ENCODE measurements at regions not wholly inside any gene's neighbourhood (a gene's known extent, or its start where the extent isn't known, plus 50 kb on each side); places are given as distances from the start of the nearest gene placed in this dataset.

DNA sequence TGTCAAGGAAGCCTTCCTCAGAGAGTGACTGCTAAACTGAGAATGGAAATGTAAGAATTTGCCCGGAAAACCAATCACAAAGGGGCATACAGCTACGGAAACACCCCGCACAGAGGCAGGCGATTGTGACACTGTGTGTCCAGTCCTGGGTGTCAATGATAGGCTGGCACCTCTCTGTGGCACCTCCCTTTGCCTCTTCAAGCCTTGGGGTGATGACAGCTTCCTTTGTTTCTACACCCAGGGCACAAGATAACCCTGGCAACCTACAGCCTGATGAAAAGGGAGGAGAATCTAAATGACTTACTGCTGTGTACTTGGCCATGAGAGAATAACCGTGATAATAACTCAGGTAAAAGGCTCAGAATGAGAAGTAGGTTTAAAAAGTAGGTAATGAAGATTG, 93.6 kb upstream of the SSTR4 start:
- TF ChIP-seq HOXA7 (CRISPR knock-in tag; IDR thresholded peaks at IDR 0.05), result no peak
- TF ChIP-seq ZNF235 (CRISPR knock-in tag; IDR thresholded peaks at IDR 0.05; ENCODE audit: borderline replicate concordance), result no peak
- TF ChIP-seq, protein P1, sequence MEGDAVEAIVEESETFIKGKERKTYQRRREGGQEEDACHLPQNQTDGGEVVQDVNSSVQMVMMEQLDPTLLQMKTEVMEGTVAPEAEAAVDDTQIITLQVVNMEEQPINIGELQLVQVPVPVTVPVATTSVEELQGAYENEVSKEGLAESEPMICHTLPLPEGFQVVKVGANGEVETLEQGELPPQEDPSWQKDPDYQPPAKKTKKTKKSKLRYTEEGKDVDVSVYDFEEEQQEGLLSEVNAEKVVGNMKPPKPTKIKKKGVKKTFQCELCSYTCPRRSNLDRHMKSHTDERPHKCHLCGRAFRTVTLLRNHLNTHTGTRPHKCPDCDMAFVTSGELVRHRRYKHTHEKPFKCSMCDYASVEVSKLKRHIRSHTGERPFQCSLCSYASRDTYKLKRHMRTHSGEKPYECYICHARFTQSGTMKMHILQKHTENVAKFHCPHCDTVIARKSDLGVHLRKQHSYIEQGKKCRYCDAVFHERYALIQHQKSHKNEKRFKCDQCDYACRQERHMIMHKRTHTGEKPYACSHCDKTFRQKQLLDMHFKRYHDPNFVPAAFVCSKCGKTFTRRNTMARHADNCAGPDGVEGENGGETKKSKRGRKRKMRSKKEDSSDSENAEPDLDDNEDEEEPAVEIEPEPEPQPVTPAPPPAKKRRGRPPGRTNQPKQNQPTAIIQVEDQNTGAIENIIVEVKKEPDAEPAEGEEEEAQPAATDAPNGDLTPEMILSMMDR (CRISPR knock-in tag; IDR thresholded peaks at IDR 0.05), result no peak
- no peak for TF ChIP-seq RNF2 (conservative IDR thresholded peaks at IDR 0.05; ENCODE audit: low read depth)
- TF ChIP-seq ZNF713 (CRISPR knock-in tag; IDR thresholded peaks at IDR 0.05), result no peak
- TF ChIP-seq MTA1 (CRISPR knock-in tag; IDR thresholded peaks at IDR 0.05; ENCODE audit: borderline replicate concordance), result no peak
- TF ChIP-seq, protein P2, sequence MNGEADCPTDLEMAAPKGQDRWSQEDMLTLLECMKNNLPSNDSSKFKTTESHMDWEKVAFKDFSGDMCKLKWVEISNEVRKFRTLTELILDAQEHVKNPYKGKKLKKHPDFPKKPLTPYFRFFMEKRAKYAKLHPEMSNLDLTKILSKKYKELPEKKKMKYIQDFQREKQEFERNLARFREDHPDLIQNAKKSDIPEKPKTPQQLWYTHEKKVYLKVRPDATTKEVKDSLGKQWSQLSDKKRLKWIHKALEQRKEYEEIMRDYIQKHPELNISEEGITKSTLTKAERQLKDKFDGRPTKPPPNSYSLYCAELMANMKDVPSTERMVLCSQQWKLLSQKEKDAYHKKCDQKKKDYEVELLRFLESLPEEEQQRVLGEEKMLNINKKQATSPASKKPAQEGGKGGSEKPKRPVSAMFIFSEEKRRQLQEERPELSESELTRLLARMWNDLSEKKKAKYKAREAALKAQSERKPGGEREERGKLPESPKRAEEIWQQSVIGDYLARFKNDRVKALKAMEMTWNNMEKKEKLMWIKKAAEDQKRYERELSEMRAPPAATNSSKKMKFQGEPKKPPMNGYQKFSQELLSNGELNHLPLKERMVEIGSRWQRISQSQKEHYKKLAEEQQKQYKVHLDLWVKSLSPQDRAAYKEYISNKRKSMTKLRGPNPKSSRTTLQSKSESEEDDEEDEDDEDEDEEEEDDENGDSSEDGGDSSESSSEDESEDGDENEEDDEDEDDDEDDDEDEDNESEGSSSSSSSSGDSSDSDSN (CRISPR knock-in tag; IDR thresholded peaks at IDR 0.05), result no peak
- TF ChIP-seq POLR2AphosphoS5 (IDR thresholded peaks at IDR 0.05; ENCODE audit: low read depth, low read length), result no peak
- no peak for TF ChIP-seq MAFG (CRISPR knock-in tag; IDR thresholded peaks at IDR 0.05)
- TF ChIP-seq, protein P3, sequence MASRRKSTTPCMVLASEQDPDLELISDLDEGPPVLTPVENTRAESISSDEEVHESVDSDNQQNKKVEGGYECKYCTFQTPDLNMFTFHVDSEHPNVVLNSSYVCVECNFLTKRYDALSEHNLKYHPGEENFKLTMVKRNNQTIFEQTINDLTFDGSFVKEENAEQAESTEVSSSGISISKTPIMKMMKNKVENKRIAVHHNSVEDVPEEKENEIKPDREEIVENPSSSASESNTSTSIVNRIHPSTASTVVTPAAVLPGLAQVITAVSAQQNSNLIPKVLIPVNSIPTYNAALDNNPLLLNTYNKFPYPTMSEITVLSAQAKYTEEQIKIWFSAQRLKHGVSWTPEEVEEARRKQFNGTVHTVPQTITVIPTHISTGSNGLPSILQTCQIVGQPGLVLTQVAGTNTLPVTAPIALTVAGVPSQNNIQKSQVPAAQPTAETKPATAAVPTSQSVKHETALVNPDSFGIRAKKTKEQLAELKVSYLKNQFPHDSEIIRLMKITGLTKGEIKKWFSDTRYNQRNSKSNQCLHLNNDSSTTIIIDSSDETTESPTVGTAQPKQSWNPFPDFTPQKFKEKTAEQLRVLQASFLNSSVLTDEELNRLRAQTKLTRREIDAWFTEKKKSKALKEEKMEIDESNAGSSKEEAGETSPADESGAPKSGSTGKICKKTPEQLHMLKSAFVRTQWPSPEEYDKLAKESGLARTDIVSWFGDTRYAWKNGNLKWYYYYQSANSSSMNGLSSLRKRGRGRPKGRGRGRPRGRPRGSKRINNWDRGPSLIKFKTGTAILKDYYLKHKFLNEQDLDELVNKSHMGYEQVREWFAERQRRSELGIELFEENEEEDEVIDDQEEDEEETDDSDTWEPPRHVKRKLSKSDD (CRISPR knock-in tag; IDR thresholded peaks at IDR 0.05; ENCODE audit: low read depth), result no peak
- TF ChIP-seq TCF12 (IDR thresholded peaks at IDR 0.05), result no peak
- no peak for TF ChIP-seq TCF12 (CRISPR knock-in tag; IDR thresholded peaks at IDR 0.05)
- TF ChIP-seq ZFYVE20 (CRISPR knock-in tag; IDR thresholded peaks at IDR 0.05; ENCODE audit: borderline replicate concordance, low read depth), result no peak
- TF ChIP-seq SP2 (CRISPR knock-in tag; IDR thresholded peaks at IDR 0.05), result no peak

Measured in HepG2 (cell line).